ENCODE measurements at regions not wholly inside any gene's neighbourhood (a gene's known extent, or its start where the extent isn't known, plus 50 kb on each side); places are given as distances from the start of the nearest gene placed in this dataset.

DNA sequence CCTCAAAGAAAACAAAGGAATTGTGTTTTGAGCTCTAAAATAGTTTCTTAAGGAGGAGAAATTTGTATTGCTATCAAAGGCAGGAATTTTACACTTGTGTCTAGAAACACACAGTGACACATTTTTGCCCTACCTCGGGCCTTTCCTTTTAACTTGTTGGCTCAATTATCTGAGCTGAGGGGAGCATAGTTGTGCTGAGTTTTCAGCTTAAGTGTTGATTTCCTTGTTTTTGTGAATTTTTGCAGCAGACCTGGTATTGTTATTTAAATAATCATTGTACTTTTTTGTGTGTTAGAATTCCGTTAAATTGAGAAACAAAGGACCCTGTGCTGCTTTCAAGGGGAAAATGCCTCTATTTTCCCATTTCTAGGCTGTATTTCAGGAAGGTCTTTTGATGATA, 249.7 kb downstream of the CD83 start:
- Histone ChIP-seq H3K4me1 (ENCODE audit: insufficient read depth, low read length, poor library complexity, severe bottlenecking) (peaks cover 19% of the 10 kb centered on the region), H3K4me3 (ENCODE audit: low read depth, low read length, poor library complexity, severe bottlenecking) (no peak overlapping the region), H3K4me2 (ENCODE audit: low read length) (no peak overlapping the region), H2AFZ (ENCODE audit: low read length) (no peak overlapping the region), H3K79me2 (ENCODE audit: insufficient read depth, low read depth, low read length) (no peaks in the 10 kb centered on the region), H3K9me2 (ENCODE audit: insufficient read depth, low read length) (no peaks in the 10 kb centered on the region), H3K27ac (ENCODE audit: low read depth, low read length, poor library complexity, severe bottlenecking) (no peak overlapping the region), H3K36me3 (ENCODE audit: insufficient read depth, low read length) (no peaks in the 10 kb centered on the region), H3K9me3 (ENCODE audit: low read length) (no peaks in the 10 kb centered on the region), H4K20me1 (ENCODE audit: insufficient read depth, low read length) (no peaks in the 10 kb centered on the region)
- no peak for DNase-seq (ENCODE audit: low spot score)
- intact Hi-C loops (cut with micrococcal nuclease; ENCODE audit: unreplicated experiment), result no loop called here
- ChIA-PET POLR2A (interaction anchor here (1.1 kb wide), 1 partner anchor 19 kb away, joined by 3 read pairs; no protein-coding TSS in a partner anchor), CTCF (ENCODE audit: unreplicated experiment) (no interaction called here)
- TF ChIP-seq, protein P1, sequence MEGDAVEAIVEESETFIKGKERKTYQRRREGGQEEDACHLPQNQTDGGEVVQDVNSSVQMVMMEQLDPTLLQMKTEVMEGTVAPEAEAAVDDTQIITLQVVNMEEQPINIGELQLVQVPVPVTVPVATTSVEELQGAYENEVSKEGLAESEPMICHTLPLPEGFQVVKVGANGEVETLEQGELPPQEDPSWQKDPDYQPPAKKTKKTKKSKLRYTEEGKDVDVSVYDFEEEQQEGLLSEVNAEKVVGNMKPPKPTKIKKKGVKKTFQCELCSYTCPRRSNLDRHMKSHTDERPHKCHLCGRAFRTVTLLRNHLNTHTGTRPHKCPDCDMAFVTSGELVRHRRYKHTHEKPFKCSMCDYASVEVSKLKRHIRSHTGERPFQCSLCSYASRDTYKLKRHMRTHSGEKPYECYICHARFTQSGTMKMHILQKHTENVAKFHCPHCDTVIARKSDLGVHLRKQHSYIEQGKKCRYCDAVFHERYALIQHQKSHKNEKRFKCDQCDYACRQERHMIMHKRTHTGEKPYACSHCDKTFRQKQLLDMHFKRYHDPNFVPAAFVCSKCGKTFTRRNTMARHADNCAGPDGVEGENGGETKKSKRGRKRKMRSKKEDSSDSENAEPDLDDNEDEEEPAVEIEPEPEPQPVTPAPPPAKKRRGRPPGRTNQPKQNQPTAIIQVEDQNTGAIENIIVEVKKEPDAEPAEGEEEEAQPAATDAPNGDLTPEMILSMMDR (conservative IDR thresholded peaks at IDR 0.05; ENCODE audit: low read length), result no peak
- no peak for TF ChIP-seq EZH2phosphoT487 (IDR thresholded peaks at IDR 0.05; ENCODE audit: borderline replicate concordance, low read depth, low read length)
- no TSS peak for BruUV-seq (replicated peaks)

GRCh38 chr6:14369717-14370116, 252.1 kb downstream of the CD83 start:
- no peaks in the 10 kb centered on the region for H3K79me2 ChIP-seq (ENCODE audit: insufficient read depth, low read depth, low read length)
- BruUV-seq (replicated peaks), result no TSS peak
- ChIA-PET POLR2A (interaction anchor here (0.9 kb wide), 1 partner anchor 15 kb away, joined by 4 read pairs; no protein-coding TSS in a partner anchor), CTCF (ENCODE audit: unreplicated experiment) (interaction anchor here (1.1 to 1.3 kb wide), 2 partner anchors 21 to 110 kb away, joined by 3 read pairs; no protein-coding TSS in a partner anchor)
- H3K27ac ChIP-seq (ENCODE audit: low read depth, low read length, poor library complexity, severe bottlenecking), result no peak overlapping the region
- no peaks in the 10 kb centered on the region for H3K9me3 ChIP-seq (ENCODE audit: low read length)
- intact Hi-C loops (cut with micrococcal nuclease; ENCODE audit: unreplicated experiment), result no loop called here
- H3K4me1 ChIP-seq (ENCODE audit: insufficient read depth, low read length, poor library complexity, severe bottlenecking), result peaks cover 19% of the 10 kb centered on the region
- no peaks in the 10 kb centered on the region for H4K20me1 ChIP-seq (ENCODE audit: insufficient read depth, low read length)
- no peaks in the 10 kb centered on the region for H3K9me2 ChIP-seq (ENCODE audit: insufficient read depth, low read length)
- TF ChIP-seq, protein P1 (conservative IDR thresholded peaks at IDR 0.05; ENCODE audit: low read length), result no peak
- no peak for TF ChIP-seq EZH2phosphoT487 (IDR thresholded peaks at IDR 0.05; ENCODE audit: borderline replicate concordance, low read depth, low read length)
- no peak overlapping the region for H3K4me2 ChIP-seq (ENCODE audit: low read length)
- H3K4me3 ChIP-seq (ENCODE audit: low read depth, low read length, poor library complexity, severe bottlenecking), result no peak overlapping the region
- peak overlapping the region; percentile 4; the same call in 1 of the 2 replicates for H2AFZ ChIP-seq (ENCODE audit: low read length)
- no peak for DNase-seq (ENCODE audit: low spot score)
- no peaks in the 10 kb centered on the region for H3K36me3 ChIP-seq (ENCODE audit: insufficient read depth, low read length)

GRCh38 chr6:14371530-14371929, 254.0 kb downstream of the CD83 start:
- intact Hi-C loops (cut with micrococcal nuclease; ENCODE audit: unreplicated experiment), result no loop called here
- TF ChIP-seq, protein P1 (conservative IDR thresholded peaks at IDR 0.05; ENCODE audit: low read length), result no peak
- no peak for TF ChIP-seq EZH2phosphoT487 (IDR thresholded peaks at IDR 0.05; ENCODE audit: borderline replicate concordance, low read depth, low read length)
- peak overlapping the region; percentile 76 for H2AFZ ChIP-seq (ENCODE audit: low read length)
- peak overlapping the region; percentile 33 for H3K4me2 ChIP-seq (ENCODE audit: low read length)
- POLR2A ChIA-PET, result no interaction called here
- no peaks in the 10 kb centered on the region for H3K79me2 ChIP-seq (ENCODE audit: insufficient read depth, low read depth, low read length)
- no TSS peak for BruUV-seq (replicated peaks)
- no peaks in the 10 kb centered on the region for H3K9me3 ChIP-seq (ENCODE audit: low read length)
- peaks cover 19% of the 10 kb centered on the region for H3K4me1 ChIP-seq (ENCODE audit: insufficient read depth, low read length, poor library complexity, severe bottlenecking)
- no peak for DNase-seq (ENCODE audit: low spot score)
- no peak overlapping the region for H3K4me3 ChIP-seq (ENCODE audit: low read depth, low read length, poor library complexity, severe bottlenecking)
- H3K36me3 ChIP-seq (ENCODE audit: insufficient read depth, low read length), result no peaks in the 10 kb centered on the region
- CTCF ChIA-PET (ENCODE audit: unreplicated experiment), result no interaction called here
- no peak overlapping the region for H3K27ac ChIP-seq (ENCODE audit: low read depth, low read length, poor library complexity, severe bottlenecking)
- H3K9me2 ChIP-seq (ENCODE audit: insufficient read depth, low read length), result no peaks in the 10 kb centered on the region
- no peaks in the 10 kb centered on the region for H4K20me1 ChIP-seq (ENCODE audit: insufficient read depth, low read length)
